Large intestine (tissue), 3 donors: ENCODE measurements at regions not wholly inside any gene's neighbourhood (a gene's known extent, or its start where the extent isn't known, plus 50 kb on each side); places are given as distances from the start of the nearest gene placed in this dataset.

ENCODE experiments used
- DNase-seq, 2 donors: peaks; one replicate each; pipeline versions ENCODE4 v3.0.0 to v3.0.0-alpha.2; 2013
- H3K27ac ChIP-seq: one replicate; pipeline ENCODE4 v1.5.1; 2013; ENCODE audit warnings: low read length
- H3K27me3 ChIP-seq: 2 replicates; pipeline ENCODE4 v1.6.1; 2013; ENCODE audit warnings: low read length; ENCODE audit not compliant: control insufficient read depth, insufficient read depth
- H3K36me3 ChIP-seq: 2 replicates; pipeline ENCODE4 v1.6.1; 2013; ENCODE audit warnings: low read length; ENCODE audit not compliant: control insufficient read depth, insufficient read depth
- H3K4me1 ChIP-seq: one replicate; pipeline ENCODE4 v1.6.1; 2013; ENCODE audit warnings: low read length; ENCODE audit not compliant: control insufficient read depth, insufficient read depth
- H3K4me3 ChIP-seq: one replicate; pipeline ENCODE4 v1.5.1; 2013; ENCODE audit warnings: low read length
- H3K9me3 ChIP-seq: one replicate; pipeline ENCODE4 v1.6.1; 2013; ENCODE audit warnings: mild to moderate bottlenecking, low read depth, low read length, moderate library complexity; ENCODE audit not compliant: control insufficient read depth
- WGBS: methylation state at CpG from one replicate; pipeline ENCODE4 v1.1.5; 2013; ENCODE audit warnings: low lambda C conversion rate; ENCODE audit not compliant: insufficient coverage; 5-methylcytosine and 5-hydroxymethylcytosine counted together

GRCh38 chr18:78677483-78678317, 301.9 kb upstream of the SALL3 start:
- Histone ChIP-seq H3K36me3 (no peaks in the 10 kb centered on the region), H3K27ac (no peak overlapping the region), H3K4me1 (no peaks in the 10 kb centered on the region), H3K27me3 (no peaks in the 10 kb centered on the region), H3K9me3 (no peaks in the 10 kb centered on the region), H3K4me3 (no peak overlapping the region)
- no peak for DNase-seq
- no CpG with 5 or more reads among the region's 25 CpGs for WGBS

GRCh38 chr18:78678318-78678695, 301.3 kb upstream of the SALL3 start:
- no peaks in the 10 kb centered on the region for H3K4me1 ChIP-seq
- H3K4me3 ChIP-seq = no peak overlapping the region
- no peak overlapping the region for H3K27ac ChIP-seq
- no peaks in the 10 kb centered on the region for H3K9me3 ChIP-seq
- no peak for DNase-seq
- WGBS = 83% methylated on average over 1 of the region's 8 CpGs
- H3K27me3 ChIP-seq = no peaks in the 10 kb centered on the region
- no peaks in the 10 kb centered on the region for H3K36me3 ChIP-seq

GRCh38 chr18:78679031-78679430, 300.6 kb upstream of the SALL3 start:
- H3K9me3 ChIP-seq = no peaks in the 10 kb centered on the region
- no CpG with 5 or more reads among the region's 9 CpGs for WGBS
- no peak overlapping the region for H3K27ac ChIP-seq
- no peak overlapping the region for H3K4me3 ChIP-seq
- H3K36me3 ChIP-seq = no peaks in the 10 kb centered on the region
- no peaks in the 10 kb centered on the region for H3K4me1 ChIP-seq
- no peaks in the 10 kb centered on the region for H3K27me3 ChIP-seq
- no peak for DNase-seq

- no peaks in the 10 kb centered on the region for H3K4me1 ChIP-seq
- WGBS = 81% methylated on average over 2 of the region's 17 CpGs
- DNase-seq = no peak
- no peaks in the 10 kb centered on the region for H3K36me3 ChIP-seq
- no peaks in the 10 kb centered on the region for H3K9me3 ChIP-seq
- no peak overlapping the region for H3K4me3 ChIP-seq
- H3K27me3 ChIP-seq = no peaks in the 10 kb centered on the region
- H3K27ac ChIP-seq = no peak overlapping the region
Observed at GRCh38 chr18:78679613-78680260, 299.9 kb upstream of the SALL3 start.

- no peak overlapping the region for H3K27ac ChIP-seq
- H3K36me3 ChIP-seq = no peaks in the 10 kb centered on the region
- no peak overlapping the region for H3K4me3 ChIP-seq
- WGBS = no CpG with 5 or more reads among the region's 12 CpGs
- H3K9me3 ChIP-seq = no peaks in the 10 kb centered on the region
- no peaks in the 10 kb centered on the region for H3K4me1 ChIP-seq
- no peak for DNase-seq
- no peaks in the 10 kb centered on the region for H3K27me3 ChIP-seq
Observed at GRCh38 chr18:78681396-78681795, 298.2 kb upstream of the SALL3 start.

- Histone ChIP-seq H3K36me3 (no peaks in the 10 kb centered on the region), H3K9me3 (no peaks in the 10 kb centered on the region), H3K27ac (no peak overlapping the region), H3K4me3 (no peak overlapping the region), H3K27me3 (no peaks in the 10 kb centered on the region), H3K4me1 (no peaks in the 10 kb centered on the region)
- no CpG with 5 or more reads among the region's 12 CpGs for WGBS
- DNase-seq = no peak
Observed at GRCh38 chr18:78681934-78682333, 297.7 kb upstream of the SALL3 start.

- WGBS = no CpG with 5 or more reads among the region's 13 CpGs
- Histone ChIP-seq H3K36me3 (no peaks in the 10 kb centered on the region), H3K27me3 (no peaks in the 10 kb centered on the region), H3K4me3 (no peak overlapping the region), H3K27ac (no peak overlapping the region), H3K9me3 (no peaks in the 10 kb centered on the region), H3K4me1 (no peaks in the 10 kb centered on the region)
- no peak for DNase-seq
Observed at GRCh38 chr18:78682716-78683115, 296.9 kb upstream of the SALL3 start.

GRCh38 chr18:78683191-78684010, 296.2 kb upstream of the SALL3 start:
- H3K4me3 ChIP-seq = no peak overlapping the region
- WGBS = no CpG with 5 or more reads among the region's 26 CpGs
- H3K36me3 ChIP-seq = no peaks in the 10 kb centered on the region
- no peaks in the 10 kb centered on the region for H3K9me3 ChIP-seq
- H3K4me1 ChIP-seq = no peaks in the 10 kb centered on the region
- DNase-seq = no peak
- H3K27ac ChIP-seq = no peak overlapping the region
- no peaks in the 10 kb centered on the region for H3K27me3 ChIP-seq

- Histone ChIP-seq H3K4me3 (no peak overlapping the region), H3K36me3 (no peaks in the 10 kb centered on the region), H3K9me3 (no peaks in the 10 kb centered on the region), H3K27ac (no peak overlapping the region), H3K27me3 (no peaks in the 10 kb centered on the region), H3K4me1 (peaks cover under 1% of the 10 kb centered on the region)
- WGBS = no CpG with 5 or more reads among the region's 23 CpGs
- DNase-seq = no peak
Observed at GRCh38 chr18:78685250-78685979, 294.2 kb upstream of the SALL3 start.

- H3K36me3 ChIP-seq = no peaks in the 10 kb centered on the region
- no peak overlapping the region for H3K27ac ChIP-seq
- no peak overlapping the region for H3K4me3 ChIP-seq
- DNase-seq = no peak
- peaks cover 7% of the 10 kb centered on the region for H3K4me1 ChIP-seq
- no peaks in the 10 kb centered on the region for H3K27me3 ChIP-seq
- no peaks in the 10 kb centered on the region for H3K9me3 ChIP-seq
- no CpG with 5 or more reads among the region's 26 CpGs for WGBS
Observed at GRCh38 chr18:78685980-78686530, 293.6 kb upstream of the SALL3 start.
